ENCODE measurements at regions not wholly inside any gene's neighbourhood (a gene's known extent, or its start where the extent isn't known, plus 50 kb on each side); places are given as distances from the start of the nearest gene placed in this dataset.

GRCh38 chr7:124489925-124490324 is 275.7 kb downstream of the GPR37 start (continued):
- TF ChIP-seq PAXIP1 (CRISPR knock-in tag; conservative IDR thresholded peaks at IDR 0.05) (no peak), NFKBIZ (CRISPR knock-in tag; IDR thresholded peaks at IDR 0.05) (no peak), CAMTA2 (CRISPR knock-in tag; IDR thresholded peaks at IDR 0.05; ENCODE audit: borderline replicate concordance) (no peak), ZFYVE20 (CRISPR knock-in tag; IDR thresholded peaks at IDR 0.05; ENCODE audit: borderline replicate concordance, low read depth) (no peak), RBM39 (IDR thresholded peaks at IDR 0.05; ENCODE audit: low read depth, low read length, poor library complexity, severe bottlenecking) (no peak), TOE1 (CRISPR knock-in tag; IDR thresholded peaks at IDR 0.05) (no peak), ERF (CRISPR knock-in tag; IDR thresholded peaks at IDR 0.05) (no peak), TFE3 (CRISPR knock-in tag; IDR thresholded peaks at IDR 0.05) (no peak), ONECUT2 (CRISPR knock-in tag; IDR thresholded peaks at IDR 0.05) (peak; percentile 40; the same call in 1 of the 2 replicates), ZNF354B (CRISPR knock-in tag; IDR thresholded peaks at IDR 0.05) (no peak), EP300 (IDR thresholded peaks at IDR 0.05; ENCODE audit: low read depth in 2 of 2, low read length in 2 of 2) (peak in 1 of 2 experiments; percentile 41; a peak in 1 of 4 replicates), EP300 (CRISPR knock-in tag; IDR thresholded peaks at IDR 0.05; ENCODE audit: borderline replicate concordance) (no peak), FOXA3 (CRISPR knock-in tag; IDR thresholded peaks at IDR 0.05) (0 out of 2 replicates have a peak, but pooled peaks have one; percentile 30), ZNF253 (CRISPR knock-in tag; IDR thresholded peaks at IDR 0.05; ENCODE audit: borderline replicate concordance) (no peak), ZSCAN22 (CRISPR knock-in tag; IDR thresholded peaks at IDR 0.05) (no peak), MATR3 (CRISPR knock-in tag; IDR thresholded peaks at IDR 0.05) (no peak), KDM4B (CRISPR knock-in tag; IDR thresholded peaks at IDR 0.05) (no peak)
- TF ChIP-seq, protein P1, sequence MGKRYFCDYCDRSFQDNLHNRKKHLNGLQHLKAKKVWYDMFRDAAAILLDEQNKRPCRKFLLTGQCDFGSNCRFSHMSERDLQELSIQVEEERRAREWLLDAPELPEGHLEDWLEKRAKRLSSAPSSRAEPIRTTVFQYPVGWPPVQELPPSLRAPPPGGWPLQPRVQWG (CRISPR knock-in tag; IDR thresholded peaks at IDR 0.05; ENCODE audit: borderline replicate concordance, low read depth), result no peak
- TF ChIP-seq, protein P2, sequence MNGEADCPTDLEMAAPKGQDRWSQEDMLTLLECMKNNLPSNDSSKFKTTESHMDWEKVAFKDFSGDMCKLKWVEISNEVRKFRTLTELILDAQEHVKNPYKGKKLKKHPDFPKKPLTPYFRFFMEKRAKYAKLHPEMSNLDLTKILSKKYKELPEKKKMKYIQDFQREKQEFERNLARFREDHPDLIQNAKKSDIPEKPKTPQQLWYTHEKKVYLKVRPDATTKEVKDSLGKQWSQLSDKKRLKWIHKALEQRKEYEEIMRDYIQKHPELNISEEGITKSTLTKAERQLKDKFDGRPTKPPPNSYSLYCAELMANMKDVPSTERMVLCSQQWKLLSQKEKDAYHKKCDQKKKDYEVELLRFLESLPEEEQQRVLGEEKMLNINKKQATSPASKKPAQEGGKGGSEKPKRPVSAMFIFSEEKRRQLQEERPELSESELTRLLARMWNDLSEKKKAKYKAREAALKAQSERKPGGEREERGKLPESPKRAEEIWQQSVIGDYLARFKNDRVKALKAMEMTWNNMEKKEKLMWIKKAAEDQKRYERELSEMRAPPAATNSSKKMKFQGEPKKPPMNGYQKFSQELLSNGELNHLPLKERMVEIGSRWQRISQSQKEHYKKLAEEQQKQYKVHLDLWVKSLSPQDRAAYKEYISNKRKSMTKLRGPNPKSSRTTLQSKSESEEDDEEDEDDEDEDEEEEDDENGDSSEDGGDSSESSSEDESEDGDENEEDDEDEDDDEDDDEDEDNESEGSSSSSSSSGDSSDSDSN (CRISPR knock-in tag; IDR thresholded peaks at IDR 0.05), result no peak
